Fibroblast of lung (primary cell): ENCODE measurements at regions not wholly inside any gene's neighbourhood (a gene's known extent, or its start where the extent isn't known, plus 50 kb on each side); places are given as distances from the start of the nearest gene placed in this dataset.
"Not testable (repeated sequence)": the region's sequence is repeated elsewhere in the genome, so short reads cannot be mapped to it uniquely, and the experiment has no call there.

ENCODE experiments used
- DNase-seq, 2 donors: peaks; one replicate each; pipeline versions ENCODE4 v3.0.0 to v3.0.0-alpha.2; 2010; ENCODE audit warnings: low read depth in 2 of 2
- H2AFZ ChIP-seq: 2 replicates; pipeline ENCODE4 v1.5.1; 2012; ENCODE audit warnings: low read length, control low read depth, inconsistent platforms
- H3K27ac ChIP-seq: 2 replicates; pipeline ENCODE4 v1.5.1; 2011; ENCODE audit warnings: low read length, control low read depth; ENCODE audit not compliant: insufficient read depth
- H3K27me3 ChIP-seq: 2 replicates; pipeline ENCODE4 v1.5.1; 2011; ENCODE audit warnings: mild to moderate bottlenecking, low read length; ENCODE audit not compliant: control insufficient read depth, insufficient read depth
- H3K36me3 ChIP-seq: 2 replicates; pipeline ENCODE4 v1.5.1; 2011; ENCODE audit warnings: low read length; ENCODE audit not compliant: control insufficient read depth, insufficient read depth
- H3K4me1 ChIP-seq: 2 replicates; pipeline ENCODE4 v1.5.1; 2011; ENCODE audit warnings: low read length; ENCODE audit not compliant: control insufficient read depth, insufficient read depth; ENCODE audit errors: extremely low read depth
- H3K4me2 ChIP-seq: 2 replicates; pipeline ENCODE4 v1.5.1; 2011; ENCODE audit warnings: low read length, control low read depth; ENCODE audit not compliant: insufficient read depth; ENCODE audit errors: extremely low read depth
- H3K4me3 ChIP-seq, 4 experiments: fragments of 200-600 bp in 1 of 4; sonication (generic) in 1 of 4; replicated peaks in 1 of 4; 2 replicates each; pipeline ENCODE4 v1.5.1; 2011 to 2016; ENCODE audit warnings: low read length in 4 of 4, low read depth in 3 of 4, mild to moderate bottlenecking in 3 of 4, control low read depth in 2 of 4, inconsistent platforms in 1 of 4, mixed read lengths in 1 of 4; ENCODE audit not compliant: insufficient read depth in 1 of 4; ENCODE audit errors: control extremely low read depth in 1 of 4
- H3K79me2 ChIP-seq: 2 replicates; pipeline ENCODE4 v1.5.1; 2012; ENCODE audit warnings: mild to moderate bottlenecking, low read length, inconsistent platforms; ENCODE audit not compliant: control insufficient read depth, insufficient read depth
- H3K9ac ChIP-seq: 2 replicates; pipeline ENCODE4 v1.5.1; 2011; ENCODE audit warnings: mild to moderate bottlenecking, low read length, control low read depth; ENCODE audit not compliant: insufficient read depth
- H3K9me3 ChIP-seq: 2 replicates; pipeline ENCODE4 v1.5.1; 2012; ENCODE audit warnings: low read depth, low read length; ENCODE audit not compliant: control insufficient read depth, insufficient read depth
- H4K20me1 ChIP-seq: 2 replicates; pipeline ENCODE4 v1.5.1; 2011; ENCODE audit warnings: low read length; ENCODE audit not compliant: control insufficient read depth, insufficient read depth; ENCODE audit errors: extremely low read depth
- CTCF ChIP-seq, 2 donors: IDR thresholded peaks in 1 of 2; conservative IDR thresholded peaks in 1 of 2; 1 replicate in 1 of 2; 2 replicates in 1 of 2; pipeline ENCODE4 v1.5.1; 2011 to 2012; ENCODE audit warnings: low read length in 2 of 2, control low read depth in 1 of 2, inconsistent platforms in 1 of 2, low read depth in 1 of 2, mild to moderate bottlenecking in 1 of 2
- EZH2 ChIP-seq: IDR thresholded peaks from 2 replicates; pipeline ENCODE4 v1.5.1; 2012; ENCODE audit warnings: low read length, control low read depth, mild to moderate bottlenecking; ENCODE audit errors: missing control alignments

- Histone ChIP-seq H3K4me3 (no peak overlapping the region), H4K20me1 (no peaks in the 10 kb centered on the region), H3K4me1 (no peaks in the 10 kb centered on the region), H3K4me2 (no peak overlapping the region), H3K79me2 (no peaks in the 10 kb centered on the region), H3K9ac (no peak overlapping the region), H3K9me3 (no peaks in the 10 kb centered on the region), H3K27me3 (no peaks in the 10 kb centered on the region), H3K36me3 (no peaks in the 10 kb centered on the region), H3K27ac (no peak overlapping the region), H2AFZ (no peak overlapping the region)
- no peak for TF ChIP-seq CTCF (conservative IDR thresholded peaks at IDR 0.05 in 1 of 2, IDR thresholded peaks at IDR 0.05 in 1 of 2; ENCODE audit: low read depth in 1 of 2, low read length in 2 of 2)
- no peak for DNase-seq
Measured at GRCh38 chr2:167332358-167332757, 444.1 kb downstream of the XIRP2 start.

DNA sequence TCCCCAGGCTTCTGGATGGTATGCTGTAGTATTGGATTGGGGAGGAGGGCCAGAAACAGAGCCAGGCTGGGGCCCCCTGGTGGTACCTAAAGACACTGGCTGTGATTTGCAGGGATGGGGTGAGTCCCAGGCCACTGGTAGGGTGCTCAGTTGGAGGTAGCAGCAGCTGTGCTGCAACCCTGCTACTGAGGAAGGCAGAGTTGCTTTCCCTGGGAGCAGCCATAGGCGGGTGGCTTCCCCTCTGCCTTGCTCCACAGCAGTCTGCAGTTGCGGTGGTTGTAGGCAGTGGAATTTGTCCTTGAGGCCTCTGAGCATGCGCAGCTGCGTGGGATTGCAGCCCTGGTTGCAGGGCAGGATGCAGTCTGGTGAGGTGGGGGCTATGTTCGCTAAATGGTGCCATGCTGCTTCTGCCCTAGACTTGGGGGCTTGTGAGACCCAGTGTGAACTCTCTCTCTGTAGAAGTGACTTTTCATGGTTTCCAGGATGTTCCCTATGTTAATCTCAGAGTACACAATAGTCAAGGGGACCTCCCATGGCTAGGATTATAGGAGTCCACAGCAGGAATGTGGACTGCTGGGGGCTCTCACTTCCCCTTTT is 443.5 kb downstream of the XIRP2 start:
- H3K4me2 ChIP-seq = no peak overlapping the region
- DNase-seq = no peak
- H3K4me3 ChIP-seq = no peak overlapping the region
- H3K27ac ChIP-seq = no peak overlapping the region
- no peak overlapping the region for H2AFZ ChIP-seq
- TF ChIP-seq EZH2 = no peak
- TF ChIP-seq CTCF (conservative IDR thresholded peaks at IDR 0.05 in 1 of 2, IDR thresholded peaks at IDR 0.05 in 1 of 2; ENCODE audit: low read depth in 1 of 2, low read length in 2 of 2) = peak in 1 of 2 donors; percentile 17
- no peak overlapping the region for H3K9ac ChIP-seq
- H4K20me1 ChIP-seq = no peaks in the 10 kb centered on the region
- no peaks in the 10 kb centered on the region for H3K79me2 ChIP-seq
- no peaks in the 10 kb centered on the region for H3K9me3 ChIP-seq
- no peaks in the 10 kb centered on the region for H3K4me1 ChIP-seq
- no peaks in the 10 kb centered on the region for H3K27me3 ChIP-seq
- no peaks in the 10 kb centered on the region for H3K36me3 ChIP-seq

- not testable (repeated sequence) for H3K79me2 ChIP-seq, H3K9me3 ChIP-seq, H3K27me3 ChIP-seq, H4K20me1 ChIP-seq, H3K4me2 ChIP-seq, H3K4me3 ChIP-seq, H3K9ac ChIP-seq, DNase-seq, H2AFZ ChIP-seq, H3K36me3 ChIP-seq, H3K27ac ChIP-seq, H3K4me1 ChIP-seq
Measured at GRCh38 chr2:167328808-167329207, 440.5 kb downstream of the XIRP2 start.
